GM18498 (cell line): ENCODE measurements at regions not wholly inside any gene's neighbourhood (a gene's known extent, or its start where the extent isn't known, plus 50 kb on each side); places are given as distances from the start of the nearest gene placed in this dataset.
A peak's percentile ranks its signal among the peaks of the same experiment; 100 is the strongest.

ENCODE experiments used
- ATAC-seq: cut with Tn5 transposase; IDR thresholded peaks from one replicate; pipeline ENCODE4 v1.9.1; 2021; ENCODE audit warnings: mild to moderate bottlenecking, moderate library complexity; ENCODE audit not compliant: unreplicated experiment

- no peak for ATAC-seq
These were observed 1064.9 kb upstream of the TENM4 start for GRCh38 chr11:80505771-80506170.

DNA sequence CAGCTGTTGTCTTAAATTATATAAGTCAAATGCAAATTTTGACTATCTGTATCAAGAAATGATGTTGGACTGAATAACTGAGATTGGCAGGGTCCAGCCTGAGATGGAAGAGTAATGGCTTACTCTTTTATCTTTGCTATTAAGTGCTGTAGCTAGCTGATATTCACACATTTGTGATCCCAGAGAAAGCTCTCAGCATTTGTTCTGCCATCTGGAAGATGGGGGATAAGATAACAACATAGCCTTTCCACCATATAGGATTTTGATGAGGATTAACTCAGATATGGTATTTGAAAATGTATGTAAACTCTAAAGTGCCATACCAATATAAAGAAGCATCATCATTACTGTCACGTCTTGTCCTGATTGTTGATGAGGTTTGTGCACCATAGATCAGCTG lies 1063.2 kb upstream of the TENM4 start:
- ATAC-seq = no peak

DNA sequence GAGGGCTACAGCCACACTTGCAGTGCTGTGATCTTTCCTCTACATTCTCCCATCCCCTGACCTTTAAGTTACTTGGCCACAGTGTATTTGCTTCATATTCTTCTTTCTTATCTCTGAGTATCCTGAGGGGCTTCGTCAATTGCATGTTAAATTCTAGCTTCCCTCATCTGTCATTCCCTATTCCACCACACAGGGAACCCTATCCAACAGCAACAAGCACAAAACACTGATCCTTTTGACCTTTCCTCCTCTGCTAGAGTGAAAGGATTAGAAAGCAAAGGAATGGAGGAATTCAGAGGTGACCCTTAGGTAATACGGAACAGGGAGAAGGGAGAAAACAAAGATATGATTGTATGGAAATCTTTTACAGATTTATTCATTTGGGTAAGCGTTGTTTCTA lies 1061.7 kb upstream of the TENM4 start:
- ATAC-seq = no peak

- ATAC-seq = no peak
These were observed 1054.3 kb upstream of the TENM4 start for GRCh38 chr11:80495116-80495515.

DNA sequence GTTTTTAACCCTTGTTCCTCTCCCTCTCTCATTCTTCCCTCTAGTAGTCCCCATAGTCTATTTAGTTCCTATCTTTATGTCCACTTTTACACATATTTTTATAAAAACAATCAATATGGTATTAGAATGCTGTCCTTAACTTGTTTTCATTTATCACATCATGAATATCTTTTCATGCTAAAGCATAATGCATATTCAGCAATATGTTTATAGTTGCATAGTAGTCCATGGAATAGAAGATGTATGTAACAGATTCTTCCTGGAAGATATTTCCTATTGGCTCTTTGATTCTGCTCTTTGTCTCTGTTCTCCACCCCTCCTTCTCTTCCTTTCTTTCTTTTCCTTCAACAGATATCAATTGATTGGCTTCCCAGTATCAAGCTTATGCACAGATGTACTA lies 1047.1 kb upstream of the TENM4 start:
- no peak for ATAC-seq

- ATAC-seq = no peak
These were observed 1045.8 kb upstream of the TENM4 start for GRCh38 chr11:80486678-80487077.

DNA sequence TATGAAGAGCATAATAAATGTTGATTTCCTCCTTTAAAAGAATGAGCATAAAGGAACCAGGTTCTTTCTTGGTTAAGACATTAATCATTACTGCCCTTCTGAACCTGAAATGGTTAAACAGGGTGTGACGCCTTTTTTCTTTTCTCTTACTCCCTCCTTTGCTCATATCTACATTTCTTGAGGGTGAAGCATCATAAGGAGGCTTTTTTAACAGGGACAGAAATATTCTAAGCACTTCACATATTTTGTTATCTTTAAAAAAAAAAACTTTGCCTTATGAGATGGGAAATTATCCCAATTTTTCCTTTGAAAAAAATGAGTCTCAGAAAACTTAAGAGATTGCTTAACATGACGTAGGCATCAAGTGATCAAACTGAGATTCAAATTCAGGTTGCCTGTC lies 1036.3 kb upstream of the TENM4 start:
- no peak for ATAC-seq

GRCh38 chr11:80473562-80473961 lies 1032.7 kb upstream of the TENM4 start:
- peak; percentile 55 for ATAC-seq

DNA sequence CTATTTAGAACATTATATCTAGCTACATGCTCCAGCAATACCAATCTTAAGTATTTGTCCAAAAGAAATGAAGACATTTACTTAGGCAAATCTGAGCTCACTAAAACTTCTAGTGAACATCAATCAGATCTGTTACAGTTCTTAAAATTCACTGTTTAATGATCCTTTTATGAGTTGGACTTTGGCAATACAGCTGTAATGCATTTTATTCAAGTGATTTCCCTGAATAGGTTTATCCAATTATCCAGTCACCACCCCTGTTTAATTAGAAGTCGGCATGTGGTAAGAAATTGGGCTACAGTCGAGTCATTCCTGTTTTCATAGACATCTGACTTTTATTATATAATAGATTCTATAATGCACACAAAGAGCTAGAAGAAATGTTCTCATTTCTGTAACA lies 1029.0 kb upstream of the TENM4 start:
- no peak for ATAC-seq

GRCh38 chr11:80466570-80466969 lies 1025.7 kb upstream of the TENM4 start:
- ATAC-seq = no peak

DNA sequence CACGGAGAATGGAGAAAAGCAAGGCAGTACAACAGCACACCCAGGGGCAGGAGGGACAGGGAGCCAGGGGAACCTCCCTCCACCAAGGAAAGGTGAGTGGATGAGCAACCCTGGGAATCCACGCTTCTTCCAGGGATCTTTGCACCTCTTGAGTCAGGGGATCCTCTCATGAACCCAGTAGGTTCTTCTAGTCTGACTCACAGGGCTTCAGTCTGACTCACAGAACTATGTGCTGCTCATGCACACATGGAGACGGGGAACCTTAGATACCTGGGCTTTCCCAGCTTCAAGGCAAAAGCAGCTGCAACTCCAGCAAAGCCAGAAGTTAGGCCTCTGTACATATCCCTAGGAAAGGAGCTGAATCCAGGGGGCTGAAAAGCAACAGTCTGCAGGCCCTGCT lies 1021.4 kb upstream of the TENM4 start:
- ATAC-seq = no peak

- ATAC-seq = no peak
These were observed 1017.5 kb upstream of the TENM4 start for GRCh38 chr11:80458376-80458775.

- no peak for ATAC-seq
These were observed 1017.0 kb upstream of the TENM4 start for GRCh38 chr11:80457823-80458222.

DNA sequence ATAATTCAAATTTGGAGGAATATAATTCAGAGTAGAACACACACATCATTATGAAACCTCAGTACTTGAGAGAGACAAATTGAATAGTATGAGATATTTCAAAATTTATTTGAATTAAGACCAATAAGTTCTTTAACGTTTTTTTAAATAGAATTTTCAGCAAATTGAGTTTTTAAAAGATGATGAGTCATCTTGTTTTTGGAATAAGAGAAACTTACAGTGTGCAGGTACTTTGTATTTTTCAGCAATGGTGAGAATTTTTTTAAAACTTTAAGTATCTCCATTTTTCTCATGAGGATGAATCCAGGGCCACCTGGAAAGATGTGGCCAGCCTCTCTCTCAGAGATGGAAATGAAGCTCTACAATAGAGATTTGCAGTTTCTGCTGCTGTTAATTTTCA lies 1015.0 kb upstream of the TENM4 start:
- no peak for ATAC-seq

- ATAC-seq = no peak
These were observed 1010.3 kb upstream of the TENM4 start for GRCh38 chr11:80451105-80451504.

GRCh38 chr11:80448709-80449108 lies 1007.9 kb upstream of the TENM4 start:
- no peak for ATAC-seq

DNA sequence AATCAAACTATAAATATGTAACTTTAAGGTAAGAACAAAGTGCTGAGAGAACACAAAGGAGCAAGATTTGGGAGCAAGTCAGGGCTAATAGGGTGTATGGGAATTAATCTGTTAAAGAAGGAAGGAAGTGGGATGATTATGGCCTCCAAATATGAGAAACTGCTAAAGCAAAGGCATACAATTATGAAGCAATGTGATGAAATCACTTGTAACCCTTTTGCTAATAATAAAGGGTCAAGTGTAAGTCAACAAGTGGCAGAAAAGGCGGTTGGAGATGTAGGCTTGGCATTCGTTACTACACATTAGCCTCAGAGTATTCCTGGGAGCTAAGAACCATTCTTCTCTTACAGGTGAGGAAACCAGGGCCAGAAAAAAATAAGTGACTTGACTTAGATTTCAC lies 1002.3 kb upstream of the TENM4 start:
- ATAC-seq = no peak

DNA sequence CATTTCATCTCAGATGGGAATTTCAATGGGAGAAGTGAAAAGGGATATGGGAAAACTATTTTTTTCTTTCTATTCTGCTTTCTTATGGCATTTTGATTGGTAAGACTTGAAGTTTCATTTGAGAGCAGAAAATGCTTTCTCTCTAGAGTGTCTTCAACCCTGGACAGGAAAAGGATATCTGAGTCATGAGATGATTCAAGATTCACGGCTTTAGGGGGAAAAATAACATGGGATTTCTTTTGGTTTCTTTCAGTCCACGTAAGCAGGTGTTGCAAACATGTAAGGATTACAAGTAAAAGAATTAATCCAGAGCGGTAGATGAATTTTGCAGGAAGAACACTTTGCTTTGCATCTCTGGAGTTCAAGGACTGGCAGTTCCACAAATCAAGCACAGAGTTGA lies 1001.0 kb upstream of the TENM4 start:
- no peak for ATAC-seq

GRCh38 chr11:80440835-80441234 lies 1000.0 kb upstream of the TENM4 start:
- ATAC-seq = no peak

GRCh38 chr11:80436547-80436946 lies 995.7 kb upstream of the TENM4 start:
- ATAC-seq = no peak

- no peak for ATAC-seq
These were observed 994.5 kb upstream of the TENM4 start for GRCh38 chr11:80435345-80435744.

GRCh38 chr11:80432057-80432456 lies 991.2 kb upstream of the TENM4 start:
- no peak for ATAC-seq

GRCh38 chr11:80424012-80424695 lies 983.3 kb upstream of the TENM4 start:
- no peak for ATAC-seq
